ENCODE measurements at regions not wholly inside any gene's neighbourhood (a gene's known extent, or its start where the extent isn't known, plus 50 kb on each side); places are given as distances from the start of the nearest gene placed in this dataset.

- Histone ChIP-seq H3K4me1 (ENCODE audit: insufficient read depth, low read length) (no peaks in the 10 kb centered on the region), H3K27me3 (ENCODE audit: control insufficient read depth in 1 of 2, insufficient read depth in 2 of 2, low read length in 2 of 2) (no peaks in the 10 kb centered on the region), H3K27ac (ENCODE audit: low read depth in 1 of 2, low read length in 2 of 2) (no peak overlapping the region), H3K4me3 (ENCODE audit: low read length) (no peak overlapping the region), H3K9me3 (ENCODE audit: control insufficient read depth in 1 of 2, insufficient read depth in 1 of 2, low read length in 2 of 2) (peaks cover 0 to 3% of the 10 kb centered on the region in 2 experiments), H3K36me3 (ENCODE audit: insufficient read depth, low read length) (no peaks in the 10 kb centered on the region)
- no peak for ATAC-seq (ENCODE audit: poor library complexity)
- no peak for TF ChIP-seq CTCF (IDR thresholded peaks at IDR 0.05)
- ChIA-PET CTCF (no interaction called here), POLR2A (no interaction called here)
- DNase-seq, result no peak
- intact Hi-C loops (cut with DNase I, micrococcal nuclease), result no loop called here
- Mint-ChIP-seq H3K27me3 (no peaks in the 10 kb centered on the region), H3K4me3 (no peak overlapping the region), H3K27ac (no peak overlapping the region), H3K36me3 (ENCODE audit: low read depth) (no peaks in the 10 kb centered on the region), H3K4me1 (ENCODE audit: low read depth) (no peaks in the 10 kb centered on the region), H3K9me3 (no peaks in the 10 kb centered on the region)
Observed at GRCh38 chr18:45557779-45558178, 57.5 kb upstream of the SLC14A2 start.

- H3K36me3 Mint-ChIP-seq (ENCODE audit: low read depth), result no peaks in the 10 kb centered on the region
- no peaks in the 10 kb centered on the region for H3K36me3 ChIP-seq (ENCODE audit: insufficient read depth, low read length)
- peaks cover 0 to 3% of the 10 kb centered on the region in 2 experiments for H3K9me3 ChIP-seq (ENCODE audit: control insufficient read depth in 1 of 2, insufficient read depth in 1 of 2, low read length in 2 of 2)
- H3K4me1 ChIP-seq (ENCODE audit: insufficient read depth, low read length), result no peaks in the 10 kb centered on the region
- no peak for TF ChIP-seq CTCF (IDR thresholded peaks at IDR 0.05)
- no peak overlapping the region for H3K4me3 Mint-ChIP-seq
- no peaks in the 10 kb centered on the region for H3K9me3 Mint-ChIP-seq
- H3K4me3 ChIP-seq (ENCODE audit: low read length), result no peak overlapping the region
- ChIA-PET POLR2A (no interaction called here), CTCF (no interaction called here)
- no peak overlapping the region for H3K27ac ChIP-seq (ENCODE audit: low read depth in 1 of 2, low read length in 2 of 2)
- no peak for DNase-seq
- H3K27ac Mint-ChIP-seq, result no peak overlapping the region
- no peaks in the 10 kb centered on the region for H3K27me3 ChIP-seq (ENCODE audit: control insufficient read depth in 1 of 2, insufficient read depth in 2 of 2, low read length in 2 of 2)
- H3K27me3 Mint-ChIP-seq, result no peaks in the 10 kb centered on the region
- H3K4me1 Mint-ChIP-seq (ENCODE audit: low read depth), result no peaks in the 10 kb centered on the region
- no peak for ATAC-seq (ENCODE audit: poor library complexity)
- intact Hi-C loops (cut with DNase I, micrococcal nuclease), result no loop called here
Observed at GRCh38 chr18:45559258-45559657, 56.0 kb upstream of the SLC14A2 start.

- Mint-ChIP-seq H3K4me1 (ENCODE audit: low read depth) (no peaks in the 10 kb centered on the region), H3K9me3 (no peaks in the 10 kb centered on the region), H3K27ac (no peak overlapping the region), H3K4me3 (no peak overlapping the region), H3K36me3 (ENCODE audit: low read depth) (no peaks in the 10 kb centered on the region), H3K27me3 (no peaks in the 10 kb centered on the region)
- no peaks in the 10 kb centered on the region for H3K27me3 ChIP-seq (ENCODE audit: control insufficient read depth in 1 of 2, insufficient read depth in 2 of 2, low read length in 2 of 2)
- no peaks in the 10 kb centered on the region for H3K4me1 ChIP-seq (ENCODE audit: insufficient read depth, low read length)
- H3K36me3 ChIP-seq (ENCODE audit: insufficient read depth, low read length), result no peaks in the 10 kb centered on the region
- peaks cover 0 to 3% of the 10 kb centered on the region in 2 experiments for H3K9me3 ChIP-seq (ENCODE audit: control insufficient read depth in 1 of 2, insufficient read depth in 1 of 2, low read length in 2 of 2)
- POLR2A ChIA-PET, result no interaction called here
- no peak overlapping the region for H3K4me3 ChIP-seq (ENCODE audit: low read length)
- ATAC-seq (ENCODE audit: poor library complexity), result no peak
- no peak overlapping the region for H3K27ac ChIP-seq (ENCODE audit: low read depth in 1 of 2, low read length in 2 of 2)
- no peak for DNase-seq
- intact Hi-C loops (cut with DNase I, micrococcal nuclease), result no loop called here
- CTCF ChIA-PET, result no interaction called here
- no peak for TF ChIP-seq CTCF (IDR thresholded peaks at IDR 0.05)
Observed at GRCh38 chr18:45560870-45561269, 54.4 kb upstream of the SLC14A2 start.
